ENCODE measurements at regions not wholly inside any gene's neighbourhood (a gene's known extent, or its start where the extent isn't known, plus 50 kb on each side); places are given as distances from the start of the nearest gene placed in this dataset.

GRCh38 chrX:4851534-4851933 is 1138.1 kb upstream of the PRKX start:
- no peak for TF ChIP-seq POLR2A (IDR thresholded peaks at IDR 0.05)
- TF ChIP-seq CTCF (IDR thresholded peaks at IDR 0.05): no peak

Data from lower leg skin (tissue), 3 donors.